VCaP (cell line): ENCODE measurements at regions not wholly inside any gene's neighbourhood (a gene's known extent, or its start where the extent isn't known, plus 50 kb on each side); places are given as distances from the start of the nearest gene placed in this dataset.
"Not testable (repeated sequence)": the region's sequence is repeated elsewhere in the genome, so short reads cannot be mapped to it uniquely, and the experiment has no call there.

Experiments
- H3K27ac ChIP-seq: fragments of 450-650 bp; 2 replicates; pipeline ENCODE4 v1.5.1; 2017
- TF ChIP-seq, protein P1 (sequence below): fragments of 450-650 bp; conservative IDR thresholded peaks from 2 replicates; pipeline ENCODE4 v1.5.1; 2017; ENCODE audit warnings: mild to moderate bottlenecking, moderate library complexity

DNA sequence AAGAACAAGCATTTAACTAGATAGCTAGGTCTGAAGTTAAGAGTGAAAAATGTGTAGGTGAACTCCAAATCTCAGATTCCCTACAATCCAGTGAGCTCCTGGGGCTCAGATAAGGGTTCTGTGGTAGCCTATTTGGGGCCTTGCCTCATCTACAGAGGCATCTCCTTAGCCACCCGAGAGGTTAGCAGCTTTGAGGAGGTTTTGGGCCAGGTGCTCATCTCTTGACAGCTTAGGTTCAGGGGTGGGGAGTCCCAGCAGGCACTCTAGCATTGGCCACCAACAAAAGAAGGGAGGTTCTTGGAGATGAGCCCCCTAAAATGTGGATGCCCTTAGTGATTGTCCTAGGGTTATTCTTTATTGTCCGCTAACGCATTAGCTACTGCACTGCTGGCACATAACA, 184.4 kb upstream of the B3GAT1 start:
- TF ChIP-seq, protein P1, sequence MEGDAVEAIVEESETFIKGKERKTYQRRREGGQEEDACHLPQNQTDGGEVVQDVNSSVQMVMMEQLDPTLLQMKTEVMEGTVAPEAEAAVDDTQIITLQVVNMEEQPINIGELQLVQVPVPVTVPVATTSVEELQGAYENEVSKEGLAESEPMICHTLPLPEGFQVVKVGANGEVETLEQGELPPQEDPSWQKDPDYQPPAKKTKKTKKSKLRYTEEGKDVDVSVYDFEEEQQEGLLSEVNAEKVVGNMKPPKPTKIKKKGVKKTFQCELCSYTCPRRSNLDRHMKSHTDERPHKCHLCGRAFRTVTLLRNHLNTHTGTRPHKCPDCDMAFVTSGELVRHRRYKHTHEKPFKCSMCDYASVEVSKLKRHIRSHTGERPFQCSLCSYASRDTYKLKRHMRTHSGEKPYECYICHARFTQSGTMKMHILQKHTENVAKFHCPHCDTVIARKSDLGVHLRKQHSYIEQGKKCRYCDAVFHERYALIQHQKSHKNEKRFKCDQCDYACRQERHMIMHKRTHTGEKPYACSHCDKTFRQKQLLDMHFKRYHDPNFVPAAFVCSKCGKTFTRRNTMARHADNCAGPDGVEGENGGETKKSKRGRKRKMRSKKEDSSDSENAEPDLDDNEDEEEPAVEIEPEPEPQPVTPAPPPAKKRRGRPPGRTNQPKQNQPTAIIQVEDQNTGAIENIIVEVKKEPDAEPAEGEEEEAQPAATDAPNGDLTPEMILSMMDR: no peak
- no peak overlapping the region for H3K27ac ChIP-seq

DNA sequence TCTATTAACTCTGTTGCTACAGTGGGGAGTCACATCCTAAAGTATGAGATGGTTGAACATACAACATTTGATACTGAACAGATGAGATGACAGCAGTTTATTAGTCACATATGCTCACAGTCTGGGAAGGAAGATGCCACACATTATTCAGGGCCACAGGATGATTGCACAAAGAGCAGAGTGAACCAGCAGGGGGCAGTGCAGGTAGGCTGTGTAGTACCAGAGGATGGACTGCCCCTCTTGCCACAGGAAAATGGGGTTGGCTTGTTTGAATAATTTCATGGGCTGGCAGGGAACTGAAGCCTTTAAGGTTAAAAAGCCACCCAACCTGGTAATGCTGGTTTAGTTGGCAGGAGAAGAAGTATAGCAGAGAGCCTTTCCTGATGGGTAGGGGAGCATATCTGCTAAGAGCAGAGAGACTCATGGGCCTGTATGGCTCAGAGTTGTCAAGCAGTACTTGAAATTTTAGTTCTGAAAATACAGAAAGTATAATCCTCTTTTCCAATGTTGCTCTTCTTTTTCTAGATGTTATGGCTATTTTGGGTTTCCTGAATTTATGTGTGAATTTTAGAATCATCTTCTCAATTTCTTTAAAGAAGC, 180.4 kb upstream of the B3GAT1 start:
- TF ChIP-seq, protein P1: peak; percentile 74
- no peak overlapping the region for H3K27ac ChIP-seq

DNA sequence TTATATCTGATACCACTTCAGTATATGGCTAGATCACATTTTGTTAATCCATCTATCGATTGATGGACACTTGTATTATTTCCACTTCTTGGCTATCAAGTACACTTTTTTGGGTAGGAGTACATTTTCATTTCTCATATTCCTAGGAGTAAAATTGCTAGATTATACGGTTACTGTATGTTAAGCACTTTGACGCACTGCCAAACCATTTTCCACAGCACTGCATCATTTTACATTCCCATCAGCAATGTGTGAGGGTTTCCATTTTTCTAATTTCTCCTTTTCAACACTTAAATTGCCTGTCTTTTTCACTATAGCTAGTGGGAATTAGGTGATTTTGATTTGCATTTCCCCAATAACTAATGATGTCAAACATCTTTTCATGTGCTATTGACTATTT, 179.3 kb upstream of the B3GAT1 start:
- H3K27ac ChIP-seq: no peak overlapping the region
- TF ChIP-seq, protein P1: no peak

DNA sequence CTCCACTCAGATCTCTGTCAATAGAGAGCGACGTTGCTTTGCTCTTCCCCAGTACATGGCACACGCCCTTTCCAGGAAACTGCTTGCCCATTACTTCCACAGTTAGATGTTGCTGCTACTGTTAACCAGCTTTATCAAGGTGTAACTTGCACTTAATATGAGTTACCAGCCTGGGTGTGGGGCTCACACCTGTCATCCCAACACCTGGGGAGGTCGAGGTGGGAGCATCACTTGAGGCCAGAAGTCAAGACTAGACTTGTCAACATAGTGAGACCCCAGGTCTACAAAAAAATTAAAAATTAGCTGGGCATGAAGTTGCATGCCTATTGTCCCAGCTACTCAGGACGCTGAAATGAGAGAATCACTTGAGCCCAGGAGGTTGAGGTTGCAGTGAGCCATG, 177.1 kb upstream of the B3GAT1 start:
- H3K27ac ChIP-seq: no peak overlapping the region

DNA sequence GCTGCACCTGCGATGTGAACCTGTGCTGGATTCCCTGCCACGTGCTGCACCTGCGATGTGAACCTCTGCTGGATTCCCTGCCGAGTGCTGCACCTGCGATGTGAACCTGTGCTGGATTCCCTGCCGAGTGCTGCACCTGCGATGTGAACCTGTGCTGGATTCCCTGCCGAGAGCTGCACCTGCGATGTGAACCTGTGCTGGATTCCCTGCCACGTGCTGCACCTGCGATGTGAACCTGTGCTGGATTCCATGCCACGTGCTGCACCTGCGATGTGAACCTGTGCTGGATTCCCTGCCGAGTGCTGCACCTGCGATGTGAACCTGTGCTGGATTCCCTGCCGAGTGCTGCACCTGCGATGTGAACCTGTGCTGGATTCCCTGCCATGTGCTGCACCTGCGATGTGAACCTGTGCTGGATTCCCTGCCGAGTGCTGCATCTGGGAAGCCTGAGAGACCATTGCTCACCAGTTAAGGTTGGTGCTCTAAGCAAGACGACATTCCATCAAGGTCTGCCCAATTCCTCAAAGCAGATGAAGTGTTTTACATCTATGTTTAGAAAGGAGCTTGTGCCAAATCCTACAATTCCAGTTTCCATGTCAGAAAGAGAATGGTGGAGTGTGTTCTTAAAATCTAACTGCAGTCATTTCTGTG, 176.5 kb upstream of the B3GAT1 start:
- not testable (repeated sequence) for H3K27ac ChIP-seq

More for the DNA sequence above, 177.1 kb upstream of the B3GAT1 start:
- TF ChIP-seq, protein P1: no peak

DNA sequence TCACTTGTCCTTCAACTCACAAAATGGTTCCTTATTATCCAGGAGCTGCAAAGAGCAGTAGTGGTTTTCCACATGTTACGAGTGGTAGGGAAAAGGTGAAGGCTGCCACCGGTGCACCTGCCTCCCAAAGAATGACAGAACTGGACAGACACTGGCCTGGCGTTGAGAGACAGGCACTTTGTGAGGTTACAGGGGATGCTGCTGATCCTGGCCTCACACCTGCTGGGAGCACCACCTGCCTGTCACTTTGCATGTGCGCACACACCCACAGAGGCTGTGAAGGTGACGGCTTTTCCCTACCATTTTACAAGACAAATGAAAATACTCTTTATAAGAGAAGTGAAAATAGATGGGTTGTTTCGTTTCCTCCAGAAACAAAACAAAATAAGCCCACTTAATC, 175.3 kb upstream of the B3GAT1 start:
- H3K27ac ChIP-seq: no peak overlapping the region
- TF ChIP-seq, protein P1: 0 out of 2 replicates have a peak, but pooled peaks have one; percentile 15

DNA sequence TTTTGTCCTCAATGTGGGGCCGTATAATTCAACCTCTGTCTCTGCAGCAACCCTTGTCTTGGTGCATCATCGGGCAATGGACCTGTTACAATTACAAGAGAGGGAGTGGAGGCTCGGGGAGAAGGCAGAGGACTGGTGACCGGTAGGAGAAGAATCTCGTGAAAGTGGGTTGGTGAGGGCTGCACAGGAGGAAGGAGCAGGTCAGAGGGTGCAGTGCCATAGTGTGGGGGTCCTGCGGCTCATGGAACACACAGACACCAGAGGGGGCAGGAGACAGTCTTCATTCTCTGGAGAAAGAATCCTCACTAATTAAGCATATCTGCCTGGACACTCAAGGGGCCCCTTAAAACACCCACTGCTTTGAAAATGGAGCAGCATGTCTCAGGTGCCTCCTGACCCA, 174.7 kb upstream of the B3GAT1 start:
- no peak overlapping the region for H3K27ac ChIP-seq
- TF ChIP-seq, protein P1: no peak
